ENCODE measurements at regions not wholly inside any gene's neighbourhood (a gene's known extent, or its start where the extent isn't known, plus 50 kb on each side); places are given as distances from the start of the nearest gene placed in this dataset.

- Histone ChIP-seq H3K36me3 (ENCODE audit: insufficient read depth, low read length) (no peaks in the 10 kb centered on the region), H2AFZ (ENCODE audit: low read length) (no peak overlapping the region), H3K4me2 (ENCODE audit: insufficient read depth, low read length) (no peak overlapping the region), H4K20me1 (ENCODE audit: insufficient read depth, low read length) (no peaks in the 10 kb centered on the region), H3K9me3 (ENCODE audit: low read depth, low read length) (no peaks in the 10 kb centered on the region), H3K79me2 (ENCODE audit: insufficient read depth, low read length) (no peaks in the 10 kb centered on the region), H3K27ac (ENCODE audit: low read depth, low read length) (no peak overlapping the region), H3K27me3 (ENCODE audit: insufficient read depth, low read length) (no peaks in the 10 kb centered on the region), H3K4me3 (ENCODE audit: insufficient read depth, low read length) (no peak overlapping the region), H3K4me1 (ENCODE audit: insufficient read depth, low read length) (no peaks in the 10 kb centered on the region)
- TF ChIP-seq CTCF (IDR thresholded peaks at IDR 0.05; ENCODE audit: extremely low read depth, low read depth, low read length) = no peak
- DNase-seq (ENCODE audit: insufficient read length, low spot score, missing footprints) = no peak
These were observed 222.1 kb downstream of the AACS start for GRCh38 chr12:125287155-125287847.

DNA sequence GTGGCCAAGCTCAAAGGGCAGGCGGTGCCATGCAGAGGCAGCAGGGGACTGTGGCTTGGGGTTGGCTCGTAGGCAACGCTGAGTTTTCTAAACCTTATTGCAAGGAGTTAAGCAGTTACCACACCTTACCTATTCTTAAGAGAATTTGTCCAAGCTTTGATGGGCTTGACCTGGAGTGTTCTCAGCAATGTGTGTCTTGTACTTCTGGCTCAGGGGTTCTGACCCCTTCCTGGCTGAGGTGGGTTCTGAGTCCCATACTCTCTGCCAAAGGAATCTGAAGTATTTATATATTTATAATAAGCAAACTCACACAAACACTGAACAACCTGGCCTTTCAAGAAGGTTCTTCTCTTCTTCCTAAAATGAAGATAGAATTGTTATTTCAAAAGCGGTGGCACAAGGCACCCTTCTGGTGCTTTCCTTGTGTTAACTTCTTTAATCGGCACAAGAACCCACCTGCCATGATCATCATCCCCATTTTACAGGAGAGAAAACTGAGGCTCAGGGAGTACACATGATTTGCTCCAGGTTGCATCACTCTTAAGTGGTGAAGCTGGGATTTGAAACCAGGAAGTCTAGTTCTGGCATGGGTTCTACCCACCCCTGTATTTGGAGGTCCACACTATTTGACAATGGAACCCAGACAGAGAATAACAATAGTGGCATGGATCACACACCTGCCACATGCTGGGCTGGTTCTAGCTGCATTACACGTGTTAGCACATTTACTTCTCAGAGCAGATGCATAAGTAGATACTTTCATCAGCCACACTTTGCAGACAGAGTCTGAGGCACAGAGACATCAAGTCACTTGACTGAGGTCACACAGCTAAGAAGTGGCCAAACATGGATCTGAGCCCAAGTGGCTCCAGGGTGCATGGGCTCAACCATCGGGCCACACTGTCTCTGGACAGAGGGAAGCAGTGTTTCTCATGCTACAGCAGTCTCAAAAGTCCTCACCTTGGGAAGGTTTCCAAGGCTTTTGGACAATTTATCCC lies 224.0 kb downstream of the AACS start:
- no peak overlapping the region for H3K27ac ChIP-seq (ENCODE audit: low read depth, low read length)
- H3K4me2 ChIP-seq (ENCODE audit: insufficient read depth, low read length) = no peak overlapping the region
- H2AFZ ChIP-seq (ENCODE audit: low read length) = no peak overlapping the region
- TF ChIP-seq CTCF (IDR thresholded peaks at IDR 0.05; ENCODE audit: extremely low read depth, low read depth, low read length) = no peak
- no peaks in the 10 kb centered on the region for H3K36me3 ChIP-seq (ENCODE audit: insufficient read depth, low read length)
- no peaks in the 10 kb centered on the region for H3K4me1 ChIP-seq (ENCODE audit: insufficient read depth, low read length)
- no peak overlapping the region for H3K4me3 ChIP-seq (ENCODE audit: insufficient read depth, low read length)
- H3K79me2 ChIP-seq (ENCODE audit: insufficient read depth, low read length) = no peaks in the 10 kb centered on the region
- no peaks in the 10 kb centered on the region for H3K27me3 ChIP-seq (ENCODE audit: insufficient read depth, low read length)
- DNase-seq (ENCODE audit: insufficient read length, low spot score, missing footprints) = no peak
- no peaks in the 10 kb centered on the region for H3K9me3 ChIP-seq (ENCODE audit: low read depth, low read length)
- H4K20me1 ChIP-seq (ENCODE audit: insufficient read depth, low read length) = no peaks in the 10 kb centered on the region

- TF ChIP-seq CTCF (IDR thresholded peaks at IDR 0.05; ENCODE audit: extremely low read depth, low read depth, low read length) = no peak
- Histone ChIP-seq H3K4me3 (ENCODE audit: insufficient read depth, low read length) (no peak overlapping the region), H3K79me2 (ENCODE audit: insufficient read depth, low read length) (no peaks in the 10 kb centered on the region), H2AFZ (ENCODE audit: low read length) (no peak overlapping the region), H3K27me3 (ENCODE audit: insufficient read depth, low read length) (no peaks in the 10 kb centered on the region), H3K36me3 (ENCODE audit: insufficient read depth, low read length) (no peaks in the 10 kb centered on the region), H3K9me3 (ENCODE audit: low read depth, low read length) (no peaks in the 10 kb centered on the region), H4K20me1 (ENCODE audit: insufficient read depth, low read length) (no peaks in the 10 kb centered on the region), H3K4me1 (ENCODE audit: insufficient read depth, low read length) (no peaks in the 10 kb centered on the region), H3K27ac (ENCODE audit: low read depth, low read length) (no peak overlapping the region), H3K4me2 (ENCODE audit: insufficient read depth, low read length) (no peak overlapping the region)
- no peak for DNase-seq (ENCODE audit: insufficient read length, low spot score, missing footprints)
These were observed 224.7 kb downstream of the AACS start for GRCh38 chr12:125289970-125290369.

GRCh38 chr12:125292700-125293099 lies 227.5 kb downstream of the AACS start:
- TF ChIP-seq CTCF (IDR thresholded peaks at IDR 0.05; ENCODE audit: extremely low read depth, low read depth, low read length) = no peak
- Histone ChIP-seq H3K36me3 (ENCODE audit: insufficient read depth, low read length) (no peaks in the 10 kb centered on the region), H3K79me2 (ENCODE audit: insufficient read depth, low read length) (no peaks in the 10 kb centered on the region), H3K4me3 (ENCODE audit: insufficient read depth, low read length) (no peak overlapping the region), H2AFZ (ENCODE audit: low read length) (no peak overlapping the region), H3K4me2 (ENCODE audit: insufficient read depth, low read length) (no peak overlapping the region), H4K20me1 (ENCODE audit: insufficient read depth, low read length) (no peaks in the 10 kb centered on the region), H3K27me3 (ENCODE audit: insufficient read depth, low read length) (no peaks in the 10 kb centered on the region), H3K9me3 (ENCODE audit: low read depth, low read length) (no peaks in the 10 kb centered on the region), H3K27ac (ENCODE audit: low read depth, low read length) (no peak overlapping the region), H3K4me1 (ENCODE audit: insufficient read depth, low read length) (no peaks in the 10 kb centered on the region)
- no peak for DNase-seq (ENCODE audit: insufficient read length, low spot score, missing footprints)
